ENCODE measurements at regions not wholly inside any gene's neighbourhood (a gene's known extent, or its start where the extent isn't known, plus 50 kb on each side); places are given as distances from the start of the nearest gene placed in this dataset.

DNA sequence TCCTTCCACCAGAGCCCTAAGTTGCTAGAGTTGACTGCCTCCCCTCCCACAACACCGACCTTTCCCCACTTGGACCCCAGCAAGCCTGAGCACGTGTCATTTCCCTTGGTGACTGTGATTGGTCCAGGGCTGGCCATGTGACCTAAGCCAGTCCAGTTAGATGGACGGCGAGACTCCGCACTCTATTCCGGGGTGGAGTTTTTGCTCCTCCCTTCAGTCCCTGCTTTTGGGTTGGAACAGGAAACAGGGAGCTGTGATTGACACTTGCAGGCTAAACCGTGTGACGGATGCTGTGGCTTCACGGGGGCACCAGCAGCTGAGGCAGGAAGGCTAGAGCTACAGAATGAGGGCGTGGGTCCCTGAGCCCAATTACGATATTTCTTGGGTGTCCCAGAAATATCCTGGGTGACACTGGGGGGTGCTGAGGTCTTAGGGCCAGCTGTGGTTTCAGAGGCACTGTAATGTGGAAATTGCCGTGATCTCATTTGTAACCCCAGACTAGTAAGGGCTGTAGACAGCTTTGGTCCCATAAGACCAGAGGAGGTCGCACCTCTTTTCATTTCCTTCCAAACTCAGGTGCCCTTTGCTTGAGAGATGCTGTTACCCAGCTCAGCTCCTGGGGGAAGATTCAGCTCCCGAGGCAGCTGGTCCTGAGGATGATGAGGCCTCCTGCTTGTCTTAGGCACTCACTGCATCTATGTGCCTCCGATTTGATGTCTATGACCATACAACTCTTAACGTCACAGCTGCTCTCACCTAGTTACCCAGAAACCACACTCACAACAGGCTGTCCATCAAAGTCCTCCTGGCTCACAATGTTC, 102.7 kb upstream of the NPTX2 start:
- DNase-seq: no peak

DNA sequence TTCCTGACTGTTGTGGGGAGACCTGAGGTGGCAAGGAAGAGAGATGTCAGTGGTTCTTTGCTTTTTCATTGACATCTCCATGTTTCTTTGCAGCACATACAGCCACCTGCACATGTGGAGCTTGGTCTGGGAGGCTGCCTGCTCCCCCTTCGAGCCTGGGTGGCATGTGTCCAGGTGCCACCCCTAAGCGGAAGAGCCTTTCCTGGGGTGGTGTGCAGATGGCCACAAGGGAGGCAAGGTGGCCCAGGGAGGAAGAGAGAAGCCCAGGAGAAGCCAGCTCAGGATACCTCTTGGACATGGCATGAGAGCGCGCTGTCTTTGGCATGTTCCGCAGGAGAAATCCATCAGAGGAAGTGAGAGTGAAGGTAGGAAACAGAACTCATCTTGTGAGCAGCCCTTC, 105.9 kb upstream of the NPTX2 start:
- no peak for DNase-seq

DNA sequence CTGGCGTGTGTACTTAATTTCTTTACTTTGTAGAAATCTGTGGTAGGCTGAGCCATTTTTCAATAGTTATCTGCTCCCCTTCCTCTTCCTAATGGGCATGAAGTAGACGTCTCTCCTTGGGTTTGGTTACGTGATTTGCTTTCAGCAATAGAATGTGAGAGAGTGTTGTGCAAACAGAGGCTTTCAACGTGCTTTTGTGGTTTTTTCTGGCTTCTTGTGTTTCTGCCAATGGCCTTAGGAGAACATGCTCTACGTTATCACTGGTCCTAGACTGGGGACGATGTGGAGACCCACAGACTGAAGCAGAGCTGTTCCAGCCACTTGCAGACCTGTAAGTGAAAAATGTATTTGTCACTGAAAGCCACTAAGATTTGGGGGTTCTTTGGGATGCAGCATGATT, 107.2 kb upstream of the NPTX2 start:
- DNase-seq: no peak

DNA sequence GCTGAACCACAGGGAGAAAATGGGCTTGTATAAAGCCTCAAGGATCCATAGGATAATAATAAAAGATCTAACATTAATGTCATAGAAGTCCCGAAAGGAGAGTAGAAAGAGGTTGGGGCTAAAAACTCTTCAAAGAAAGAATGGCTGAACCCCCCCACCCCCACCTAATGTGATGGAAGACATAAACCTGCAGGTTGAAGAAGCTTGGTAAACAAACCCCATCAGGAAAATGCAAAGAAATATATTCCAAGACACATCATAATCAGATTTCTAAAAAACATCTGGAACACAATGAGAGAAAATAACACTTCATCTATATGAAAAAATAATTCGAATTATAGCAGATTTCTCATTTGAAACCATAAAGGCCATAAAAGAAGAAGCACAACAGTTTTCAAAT, 105.6 kb upstream of the BAIAP2L1 start:
- DNase-seq: no peak

DNA sequence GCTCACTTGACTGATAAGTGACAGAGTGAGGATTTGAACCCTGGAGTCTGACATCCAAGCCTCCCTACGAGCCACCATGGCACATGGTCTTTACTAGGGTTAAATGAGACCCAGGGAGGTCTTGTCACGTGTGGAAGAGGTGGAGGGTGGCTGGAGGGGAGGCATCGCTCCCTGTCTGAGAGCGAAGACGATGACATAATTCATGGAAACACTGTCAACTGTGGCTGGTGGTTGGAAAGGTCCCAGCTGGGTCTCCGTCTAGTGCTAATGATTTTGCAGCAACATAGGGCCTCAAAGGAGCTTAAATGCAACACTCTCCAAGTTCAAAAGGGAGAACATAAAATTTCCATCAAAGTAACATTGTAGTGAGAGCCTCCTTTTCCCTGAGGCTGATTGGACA, 99.9 kb upstream of the BAIAP2L1 start:
- no peak for DNase-seq

DNA sequence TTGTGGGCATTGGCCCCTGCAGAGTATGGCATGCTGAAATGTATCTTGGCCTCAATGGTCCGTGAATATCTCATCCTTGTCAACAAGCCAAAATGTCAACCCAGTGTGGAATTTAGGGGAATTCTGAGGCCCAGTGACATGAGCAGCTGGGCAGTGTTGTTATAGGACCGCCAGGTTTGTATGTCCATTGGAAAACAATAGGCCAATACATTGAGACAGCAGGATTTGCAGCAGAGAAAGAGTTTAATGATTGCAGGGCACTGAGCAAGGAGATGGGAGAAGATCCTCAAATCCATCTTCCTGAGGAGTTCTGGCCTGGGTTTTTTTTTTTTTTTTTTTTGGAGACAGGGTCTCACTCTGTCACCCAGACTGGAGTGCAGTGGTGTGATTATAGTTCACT, 95.7 kb upstream of the BAIAP2L1 start:
- no peak for DNase-seq

DNA sequence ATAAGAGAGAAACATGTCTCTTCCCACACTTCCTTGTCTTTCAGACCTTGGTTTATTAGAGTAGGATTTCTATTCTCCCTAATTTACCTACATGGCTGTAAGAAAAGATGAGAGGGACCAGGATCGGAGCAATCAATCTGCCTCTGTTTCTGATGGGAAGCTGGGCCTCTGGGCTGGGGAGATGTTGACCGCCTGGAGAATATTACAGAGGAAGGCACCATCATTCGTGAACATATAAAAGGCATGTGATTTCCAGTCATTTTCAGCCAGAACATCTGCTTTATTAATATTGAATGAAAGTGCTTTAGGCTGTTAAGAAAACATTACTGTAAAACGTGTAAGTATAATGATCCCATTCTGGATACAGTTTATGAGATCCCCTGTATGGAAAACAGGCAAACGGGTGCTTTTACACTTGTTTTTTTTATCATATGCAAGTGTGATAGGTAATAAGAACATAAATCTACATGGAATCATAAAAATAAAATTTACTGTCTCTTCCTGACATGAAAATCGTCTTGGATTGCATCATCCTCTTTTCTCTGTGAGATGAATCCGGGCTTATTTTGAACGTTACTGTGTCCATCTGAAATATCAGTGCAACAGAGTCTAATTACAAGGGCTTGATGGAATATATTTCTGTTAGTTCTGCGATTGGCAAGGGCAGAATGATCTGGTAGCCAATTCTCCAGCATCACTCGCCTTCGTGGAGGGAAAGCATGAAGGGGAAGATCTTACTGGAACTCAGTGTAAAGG, 94.5 kb upstream of the BAIAP2L1 start:
- no peak for DNase-seq

DNA sequence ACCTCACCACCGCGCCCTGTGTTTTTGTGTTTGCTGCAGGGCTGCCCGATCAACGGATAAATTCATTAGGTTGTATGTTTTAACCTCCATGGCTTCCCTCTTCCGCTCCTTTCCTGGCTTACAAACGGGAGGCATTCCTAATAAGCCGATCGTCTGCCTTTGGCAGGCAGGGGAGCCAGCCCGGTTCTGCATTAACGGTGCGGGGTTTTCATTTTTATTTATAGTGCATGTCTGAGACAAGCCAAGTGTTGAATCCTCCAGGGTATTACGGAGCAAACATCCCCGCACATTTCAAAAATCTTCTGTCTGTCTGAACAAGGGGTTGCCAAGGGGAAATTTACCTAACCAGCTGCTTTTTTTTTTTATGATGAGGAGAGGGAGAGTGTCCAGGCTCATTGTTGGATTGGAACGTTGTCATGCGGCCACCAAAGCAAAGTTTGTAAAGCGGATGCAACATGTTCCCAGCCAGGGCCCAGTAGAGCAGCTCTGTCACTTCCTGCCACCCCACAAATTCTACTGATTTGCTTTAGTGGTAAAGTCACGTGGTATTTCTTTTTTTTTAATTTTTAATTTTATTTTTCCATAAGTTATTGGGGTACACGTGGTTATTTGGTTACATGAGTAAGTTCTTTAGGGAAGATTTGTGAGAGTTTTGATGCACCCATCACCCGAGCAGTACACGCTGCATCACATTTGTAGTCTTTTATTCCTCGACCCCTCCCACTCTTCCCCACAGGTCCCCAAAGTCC, 92.3 kb upstream of the BAIAP2L1 start:
- no peak for DNase-seq

DNA sequence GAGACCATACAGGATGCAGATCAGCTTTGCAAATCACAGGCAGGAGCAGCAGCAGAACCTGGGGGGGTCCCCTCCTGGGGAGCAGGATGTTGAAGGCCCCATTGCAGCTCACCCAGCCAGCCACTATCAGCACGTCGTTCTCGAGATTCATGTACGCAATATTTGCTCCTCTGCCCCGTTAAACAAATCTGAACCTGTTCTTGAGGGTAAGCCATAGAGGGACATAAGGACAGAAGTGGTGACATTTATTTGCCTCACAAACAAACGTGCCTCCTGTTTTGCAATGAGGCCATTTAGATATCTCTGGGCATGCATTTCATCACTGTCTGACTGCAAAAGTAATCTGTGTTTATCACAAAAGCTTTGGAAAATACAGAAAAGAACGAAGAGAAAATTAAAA, 87.3 kb upstream of the BAIAP2L1 start:
- DNase-seq: no peak

DNA sequence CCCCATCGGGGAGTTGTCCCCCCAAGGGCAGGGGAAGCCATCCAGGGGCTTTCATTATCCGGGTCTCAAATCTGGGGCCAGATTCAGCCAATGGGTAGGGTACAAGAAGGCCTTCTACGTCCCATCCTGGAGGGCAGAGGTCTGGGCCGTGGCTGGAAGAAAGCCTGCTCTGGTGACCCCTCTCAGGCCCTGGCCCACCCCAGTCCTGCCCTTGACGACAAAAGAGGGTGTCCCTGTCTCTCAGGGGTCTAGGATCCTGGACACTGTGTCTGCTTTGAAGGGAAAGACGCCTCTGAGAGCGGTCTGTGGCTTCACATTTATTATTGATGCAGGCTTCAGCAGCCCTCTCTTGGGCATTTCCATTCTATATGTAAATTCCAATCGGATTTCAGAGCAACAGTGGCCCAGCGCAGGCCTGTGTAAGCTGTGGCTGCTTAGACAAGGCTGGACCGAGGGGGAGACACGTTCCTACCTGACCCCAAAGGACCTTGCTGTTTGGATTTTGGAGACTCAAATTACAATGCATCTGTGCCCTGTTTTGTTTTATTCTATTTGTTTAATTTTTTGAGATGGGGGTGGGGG, 83.2 kb upstream of the BAIAP2L1 start:
- no peak for DNase-seq

DNA sequence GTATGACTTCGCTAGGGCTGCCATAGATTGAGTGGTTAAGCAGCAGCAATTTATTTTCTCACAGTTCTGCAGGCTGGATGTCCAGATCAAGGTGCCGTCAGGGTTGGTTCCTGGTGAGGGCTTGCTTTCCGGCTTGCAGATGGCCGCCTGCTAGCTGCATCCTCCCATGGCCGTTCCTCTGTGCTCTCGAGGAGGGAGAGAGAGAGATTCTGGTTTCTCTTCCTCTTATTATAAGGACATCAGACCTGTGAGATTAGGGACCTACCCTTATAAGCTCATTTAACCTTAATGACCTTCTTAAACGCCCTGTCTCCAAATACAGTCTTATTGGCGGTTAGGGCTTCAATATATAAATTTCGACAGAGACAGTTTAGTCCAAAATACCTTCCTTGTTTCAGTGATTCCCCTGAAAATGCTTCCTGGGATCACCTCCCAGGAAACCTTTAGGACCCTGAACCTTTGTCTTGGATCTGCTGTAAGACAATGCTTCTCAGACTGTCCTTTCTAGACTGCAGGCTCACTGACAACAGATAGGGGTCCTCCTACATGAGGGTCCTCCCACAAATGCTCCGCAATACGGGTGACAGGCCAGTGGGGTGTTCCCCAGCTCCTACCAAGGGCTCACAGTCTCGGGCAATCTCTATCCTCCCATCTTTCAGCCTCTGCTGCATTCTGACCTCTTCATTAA, 82.5 kb upstream of the BAIAP2L1 start:
- no peak for DNase-seq

DNA sequence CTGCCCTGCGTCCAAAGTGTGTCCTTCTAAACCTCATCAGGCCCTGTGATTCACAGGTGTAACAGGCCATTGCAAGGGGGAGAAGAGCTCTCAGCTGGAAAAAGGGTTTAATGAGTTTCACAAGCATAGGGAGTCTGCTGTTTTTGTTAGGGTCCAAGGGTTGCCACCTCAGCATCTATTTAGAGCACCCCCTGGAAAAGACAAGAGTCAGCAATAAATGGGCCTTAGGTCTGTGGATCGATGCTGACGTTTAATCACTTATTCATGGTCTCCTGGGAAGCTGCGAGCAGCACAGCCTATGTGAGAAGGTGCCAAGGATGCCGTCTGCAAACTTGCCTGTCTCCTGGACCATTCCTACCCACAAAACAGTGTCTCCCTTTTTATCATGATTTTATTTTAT, 78.4 kb upstream of the BAIAP2L1 start:
- no peak for DNase-seq

DNA sequence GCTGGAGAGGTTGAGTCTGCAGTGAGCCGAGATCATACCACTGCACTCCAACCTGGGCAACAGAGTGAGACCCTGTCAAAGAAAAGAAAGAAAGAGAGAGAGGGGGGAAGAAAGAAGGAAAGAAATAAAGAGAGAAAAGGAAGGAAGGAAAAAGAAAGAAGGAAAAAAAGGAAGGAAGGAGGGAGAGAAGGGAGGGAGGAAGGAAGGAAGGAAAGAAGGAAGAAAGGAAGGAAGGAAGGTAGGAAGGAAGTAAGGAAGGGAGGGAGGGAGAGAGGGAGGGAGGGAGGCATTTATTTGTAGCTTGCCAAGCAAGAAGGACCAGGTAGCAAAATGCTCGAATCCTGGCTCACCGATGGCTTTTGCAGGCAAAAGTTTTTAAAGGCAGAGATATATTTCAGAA, 74.5 kb upstream of the BAIAP2L1 start:
- no peak for DNase-seq

DNA sequence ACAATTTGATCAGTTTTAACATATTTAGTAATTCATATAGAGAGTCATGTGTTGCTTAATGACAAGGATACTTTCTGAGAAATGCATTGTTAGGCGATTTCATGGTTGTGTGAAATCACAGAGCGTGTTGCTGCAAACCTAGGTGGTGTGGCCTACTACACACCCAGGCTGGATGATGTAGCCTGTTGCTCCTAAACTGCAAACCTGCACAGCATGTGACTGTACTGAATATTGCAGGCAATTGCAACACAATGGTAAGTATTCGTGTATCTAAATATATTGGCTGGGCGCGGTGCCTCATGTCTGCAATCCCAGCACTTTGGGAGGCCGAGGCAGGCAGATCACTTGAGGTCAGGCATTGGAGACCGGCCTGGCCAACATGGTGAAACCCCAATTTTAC, 73.7 kb upstream of the BAIAP2L1 start:
- DNase-seq: no peak

DNA sequence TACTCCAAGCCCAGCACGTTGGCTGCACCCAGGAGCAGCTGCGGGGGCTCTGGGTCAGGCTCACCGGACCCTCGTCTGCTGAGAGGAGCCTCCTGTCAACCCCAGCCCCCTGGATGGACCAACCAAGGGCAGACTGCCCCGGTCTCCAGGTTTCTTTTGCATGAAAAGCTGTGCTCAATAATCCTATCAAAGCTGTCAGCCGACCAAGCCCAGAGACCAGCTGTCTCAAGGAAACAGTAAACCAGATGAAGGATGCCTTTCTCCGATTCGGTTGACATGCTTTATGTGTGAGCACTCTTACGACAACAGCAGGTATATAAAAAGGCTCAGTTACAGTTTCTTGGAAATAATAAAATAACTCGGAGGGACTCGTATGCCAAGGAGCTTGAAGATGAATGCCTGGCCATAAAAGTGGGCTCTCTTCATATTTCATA, 71.6 kb upstream of the BAIAP2L1 start:
- no peak for DNase-seq

DNA sequence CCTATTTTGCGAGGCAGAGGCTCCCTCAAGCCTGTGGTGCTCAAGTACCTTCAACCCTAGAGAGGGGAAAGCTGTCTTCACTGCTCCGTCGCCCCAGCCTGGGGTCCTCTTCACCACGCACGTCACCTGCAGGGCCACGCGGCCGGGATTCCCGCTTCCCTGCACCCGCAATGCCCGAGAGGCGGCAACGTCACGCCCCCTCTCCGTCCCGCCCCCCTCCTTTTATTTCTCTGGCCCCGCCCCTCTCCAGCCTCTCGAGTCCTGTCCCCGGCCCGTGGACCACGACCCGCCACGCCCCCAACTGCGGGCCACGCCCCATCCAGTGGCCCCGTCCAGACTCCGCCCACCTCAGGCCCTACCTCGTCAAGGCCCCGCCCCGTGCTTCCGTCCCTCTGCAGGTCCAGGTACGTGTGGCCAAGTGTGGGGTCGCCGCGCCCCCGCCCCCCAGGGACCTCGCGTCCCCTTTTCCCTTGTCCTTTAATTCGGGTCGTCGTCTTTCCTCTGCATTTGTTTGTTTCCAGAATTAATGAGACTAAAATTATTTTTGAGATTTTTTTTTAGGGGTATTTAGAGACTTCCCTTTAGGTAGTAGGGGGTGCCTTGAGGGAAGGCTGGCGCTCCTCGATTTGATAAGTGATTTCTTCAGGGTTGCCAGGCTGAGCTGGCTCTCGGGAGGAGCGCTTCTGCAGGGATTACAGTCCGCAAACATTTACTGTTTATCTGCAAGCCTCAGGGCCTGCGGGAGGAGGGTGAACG, 69.8 kb upstream of the BAIAP2L1 start:
- DNase-seq: peak; percentile 60

DNA sequence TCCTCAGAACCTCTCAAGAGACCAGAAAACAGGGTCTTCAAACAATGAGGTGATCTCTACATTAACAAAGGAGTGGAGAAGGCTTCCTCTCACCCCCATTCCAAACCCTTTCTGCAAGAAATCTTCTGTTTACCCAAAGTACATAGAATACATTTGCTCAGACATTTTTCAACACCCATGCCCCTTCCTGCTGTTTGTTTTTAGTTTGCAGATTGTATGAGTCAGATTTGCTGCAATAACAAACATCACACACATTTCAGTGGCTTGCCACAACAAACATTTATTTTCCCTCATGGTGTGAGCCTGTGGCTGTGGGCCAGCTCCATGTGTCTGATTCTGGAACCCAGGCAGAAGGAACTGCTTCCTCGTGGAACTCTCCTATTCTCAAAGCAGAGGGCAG, 68.2 kb upstream of the BAIAP2L1 start:
- DNase-seq: no peak

DNA sequence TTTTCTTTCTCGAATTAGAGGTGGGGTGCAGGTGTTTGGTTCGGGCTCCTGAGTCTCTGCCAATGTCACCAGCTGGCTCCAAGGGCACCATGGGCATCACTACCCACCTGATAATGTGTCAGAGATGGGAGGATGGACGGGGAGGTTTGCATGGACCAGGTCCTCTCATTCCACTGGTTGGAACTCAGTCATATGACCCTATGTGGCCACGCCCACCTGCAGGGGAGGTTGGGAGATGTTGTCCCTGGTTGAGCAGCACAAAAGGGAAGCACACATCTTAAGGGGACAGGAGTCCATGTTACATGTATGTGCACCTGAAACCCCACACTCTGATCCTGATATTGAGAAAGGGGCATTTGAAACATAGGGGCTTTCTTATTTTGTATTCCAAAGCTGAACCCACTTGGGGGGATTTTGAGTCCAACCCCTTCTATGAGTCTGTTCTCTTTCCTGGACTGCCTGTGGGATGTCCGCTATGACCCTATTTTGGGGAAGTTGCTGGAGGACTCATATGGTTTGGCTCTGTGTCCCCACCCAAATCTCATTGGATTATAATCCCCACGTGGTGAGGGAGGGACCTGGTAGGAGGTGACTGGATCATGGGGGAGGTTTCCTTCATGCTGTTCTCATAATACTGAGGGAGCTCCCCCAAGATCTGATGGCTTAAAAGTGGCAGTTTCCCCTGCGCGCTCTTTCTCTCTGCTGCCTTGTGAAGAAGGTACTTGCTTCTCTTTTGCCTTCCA, 66.9 kb upstream of the BAIAP2L1 start:
- DNase-seq: no peak

DNA sequence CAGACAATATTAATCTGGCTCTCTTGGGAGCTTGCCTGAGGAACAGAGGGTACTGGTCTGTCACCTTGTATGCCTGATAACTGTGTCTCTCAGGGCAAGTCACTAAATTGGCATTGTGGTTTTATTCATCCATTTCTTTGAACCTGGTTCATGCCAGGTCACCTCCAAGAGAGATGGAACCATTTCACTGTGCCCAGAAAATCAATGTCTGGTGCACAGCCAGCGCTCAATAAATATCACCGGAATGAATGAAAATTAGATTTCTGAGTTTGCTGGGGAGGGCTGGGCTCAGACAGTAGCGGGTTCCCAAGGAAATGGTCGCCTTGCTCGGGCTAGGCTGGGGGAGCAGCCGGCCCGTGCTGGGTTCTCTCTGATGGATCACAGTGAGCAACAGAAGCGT, 64.1 kb upstream of the BAIAP2L1 start:
- DNase-seq: no peak

DNA sequence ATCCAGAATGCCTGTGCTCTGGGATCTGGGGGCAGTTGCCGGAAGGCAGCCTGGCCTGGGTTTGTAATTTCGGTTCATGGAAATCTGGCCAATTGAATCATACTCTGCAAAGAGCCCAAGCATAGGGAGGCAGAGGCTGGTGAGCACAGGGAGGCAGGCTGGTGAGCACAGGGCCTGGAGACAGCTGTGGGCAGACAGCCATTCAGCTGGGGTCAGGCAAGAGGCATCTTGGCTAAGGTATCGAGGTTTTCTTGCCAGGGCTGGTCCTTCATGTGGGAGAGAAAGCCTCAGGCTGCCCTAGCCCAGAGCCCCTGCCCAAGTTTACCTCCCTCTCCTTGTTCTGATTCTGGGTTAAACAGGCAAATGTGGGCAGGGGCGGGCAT, 63.7 kb upstream of the BAIAP2L1 start:
- no peak for DNase-seq

DNA sequence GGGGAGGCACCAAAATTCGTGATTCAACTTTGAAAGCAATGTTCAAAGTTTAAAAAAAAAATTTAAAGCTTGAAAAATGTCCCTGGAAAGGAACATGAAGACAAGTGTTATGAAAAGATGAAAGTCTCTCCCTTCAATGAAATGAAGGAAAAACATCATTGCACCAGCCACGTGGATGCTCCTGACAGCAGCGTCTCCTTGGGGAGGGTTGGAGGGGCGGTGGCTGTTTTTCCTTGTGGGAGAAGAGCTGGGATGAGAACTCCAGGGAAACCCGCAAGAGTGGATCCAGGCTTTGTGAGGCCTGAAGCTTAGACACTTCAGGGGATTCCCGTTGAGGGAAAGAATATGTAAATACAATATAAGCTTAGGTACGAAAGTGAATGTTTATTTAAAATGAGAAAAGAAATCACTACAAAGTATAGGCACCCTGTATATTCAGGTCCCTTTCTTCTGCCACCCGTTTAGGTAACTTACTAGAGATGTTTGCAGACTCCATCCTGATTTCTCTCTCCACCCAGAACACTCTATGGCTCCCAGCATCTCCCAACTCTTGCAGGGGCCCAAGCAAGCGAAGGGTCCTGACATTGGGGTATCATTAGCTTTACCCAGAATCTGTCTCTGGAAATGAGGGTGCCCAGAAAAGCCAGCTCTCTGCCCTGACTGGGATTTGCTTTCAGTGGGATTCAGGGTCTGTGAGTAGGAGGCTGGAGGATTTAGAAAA, 63.1 kb upstream of the BAIAP2L1 start:
- no peak for DNase-seq
